ENCODE measurements at regions not wholly inside any gene's neighbourhood (a gene's known extent, or its start where the extent isn't known, plus 50 kb on each side); places are given as distances from the start of the nearest gene placed in this dataset.

- no peak for DNase-seq
These were observed 135.2 kb upstream of the SALL1 start for GRCh38 chr16:51286272-51286671.

GRCh38 chr16:51276336-51276735 is 125.3 kb upstream of the SALL1 start:
- H3K36me3 ChIP-seq (ENCODE audit: control insufficient read depth in 2 of 2, extremely low read depth in 1 of 2, insufficient read depth in 1 of 2, low read length in 1 of 2): no peaks in the 10 kb centered on the region
- H3K4me3 ChIP-seq (ENCODE audit: control insufficient read depth in 1 of 2, extremely low read depth in 1 of 2, low read length in 1 of 2): no peak overlapping the region
- no peaks in the 10 kb centered on the region for H3K9me3 ChIP-seq
- WGBS (ENCODE audit: insufficient coverage): no CpG with 5 or more reads among the region's 1 CpG
- no peaks in the 10 kb centered on the region for H3K27me3 ChIP-seq (replicated peaks in 1 of 2; ENCODE audit: control insufficient read depth in 2 of 2, extremely low read depth in 1 of 2, insufficient read depth in 2 of 2, low read length in 1 of 2)
- no peak overlapping the region for H3K27ac Mint-ChIP-seq
- no peak overlapping the region for H3K4me3 Mint-ChIP-seq
- H3K9me3 Mint-ChIP-seq: peaks cover 0 to 9% (median 2%) of the 10 kb centered on the region in 3 donors
- ATAC-seq (replicated peaks in 1 of 4) (no peak), DNase-seq (no peak)
- H3K36me3 Mint-ChIP-seq: no peaks in the 10 kb centered on the region
- ChIA-PET CTCF (no interaction called here), POLR2A (interaction anchor here in 1 of 2 donors (0.6 kb wide), 1 partner anchor 371 kb away, joined by 3 read pairs; no protein-coding TSS in a partner anchor)
- peaks cover 0 to 3% of the 10 kb centered on the region in 2 donors for H3K27me3 Mint-ChIP-seq
- H3K4me1 ChIP-seq (ENCODE audit: control insufficient read depth in 1 of 2, extremely low read depth in 1 of 2, insufficient read depth in 2 of 2, low read length in 2 of 2): no peaks in the 10 kb centered on the region
- H3K4me1 Mint-ChIP-seq: no peaks in the 10 kb centered on the region
- H3K27ac ChIP-seq (ENCODE audit: low read length): no peak overlapping the region

More at GRCh38 chr16:51286272-51286671, 135.2 kb upstream of the SALL1 start:
- 84% methylated on average over 5 of the region's 5 CpGs for WGBS (ENCODE audit: insufficient coverage)
- peaks cover 0 to 2% of the 10 kb centered on the region in 2 donors for H3K27me3 Mint-ChIP-seq
- ChIA-PET POLR2A (no interaction called here), CTCF (no interaction called here)
- ATAC-seq (replicated peaks in 1 of 4): no peak
- no peaks in the 10 kb centered on the region for H3K4me1 ChIP-seq (ENCODE audit: control insufficient read depth in 1 of 2, extremely low read depth in 1 of 2, insufficient read depth in 2 of 2, low read length in 2 of 2)
- no peak overlapping the region for H3K4me3 ChIP-seq (ENCODE audit: control insufficient read depth in 1 of 2, extremely low read depth in 1 of 2, low read length in 1 of 2)
- no peaks in the 10 kb centered on the region for H3K9me3 ChIP-seq
- H3K36me3 ChIP-seq (ENCODE audit: control insufficient read depth in 2 of 2, extremely low read depth in 1 of 2, insufficient read depth in 1 of 2, low read length in 1 of 2): no peaks in the 10 kb centered on the region
- H3K27ac ChIP-seq (ENCODE audit: low read length): no peak overlapping the region
- no peaks in the 10 kb centered on the region for H3K27me3 ChIP-seq (replicated peaks in 1 of 2; ENCODE audit: control insufficient read depth in 2 of 2, extremely low read depth in 1 of 2, insufficient read depth in 2 of 2, low read length in 1 of 2)
- no peaks in the 10 kb centered on the region for H3K36me3 Mint-ChIP-seq
- H3K4me3 Mint-ChIP-seq: no peak overlapping the region
- H3K27ac Mint-ChIP-seq: no peak overlapping the region
- no peaks in the 10 kb centered on the region for H3K4me1 Mint-ChIP-seq
- peaks cover 3 to 8% (median 4%) of the 10 kb centered on the region in 3 donors for H3K9me3 Mint-ChIP-seq

- Mint-ChIP-seq H3K27ac (no peak overlapping the region), H3K27me3 (peaks cover 0 to 3% of the 10 kb centered on the region in 2 donors), H3K36me3 (no peaks in the 10 kb centered on the region), H3K4me1 (no peaks in the 10 kb centered on the region), H3K9me3 (peaks cover 1 to 14% (median 10%) of the 10 kb centered on the region in 3 donors), H3K4me3 (no peak overlapping the region)
- CTCF ChIA-PET: no interaction called here
- ATAC-seq (replicated peaks in 1 of 4): no peak
- no peaks in the 10 kb centered on the region for H3K27me3 ChIP-seq (replicated peaks in 1 of 2; ENCODE audit: control insufficient read depth in 2 of 2, extremely low read depth in 1 of 2, insufficient read depth in 2 of 2, low read length in 1 of 2)
- no peaks in the 10 kb centered on the region for H3K36me3 ChIP-seq (ENCODE audit: control insufficient read depth in 2 of 2, extremely low read depth in 1 of 2, insufficient read depth in 1 of 2, low read length in 1 of 2)
- no peaks in the 10 kb centered on the region for H3K9me3 ChIP-seq
- H3K27ac ChIP-seq (ENCODE audit: low read length): no peak overlapping the region
- WGBS (ENCODE audit: insufficient coverage): no CpG with 5 or more reads among the region's 4 CpGs
- POLR2A ChIA-PET: no interaction called here
- no peak for DNase-seq
- no peaks in the 10 kb centered on the region for H3K4me1 ChIP-seq (ENCODE audit: control insufficient read depth in 1 of 2, extremely low read depth in 1 of 2, insufficient read depth in 2 of 2, low read length in 2 of 2)
- no peak overlapping the region for H3K4me3 ChIP-seq (ENCODE audit: control insufficient read depth in 1 of 2, extremely low read depth in 1 of 2, low read length in 1 of 2)
These were observed 121.3 kb upstream of the SALL1 start for GRCh38 chr16:51272420-51272819.

- Mint-ChIP-seq H3K9me3 (peaks cover 1 to 14% (median 10%) of the 10 kb centered on the region in 3 donors), H3K27ac (no peak overlapping the region), H3K27me3 (peaks cover 0 to 3% of the 10 kb centered on the region in 2 donors), H3K4me3 (no peak overlapping the region), H3K4me1 (no peaks in the 10 kb centered on the region), H3K36me3 (no peaks in the 10 kb centered on the region)
- no peaks in the 10 kb centered on the region for H3K36me3 ChIP-seq (ENCODE audit: control insufficient read depth in 2 of 2, extremely low read depth in 1 of 2, insufficient read depth in 1 of 2, low read length in 1 of 2)
- H3K4me3 ChIP-seq (ENCODE audit: control insufficient read depth in 1 of 2, extremely low read depth in 1 of 2, low read length in 1 of 2): no peak overlapping the region
- no peaks in the 10 kb centered on the region for H3K27me3 ChIP-seq (replicated peaks in 1 of 2; ENCODE audit: control insufficient read depth in 2 of 2, extremely low read depth in 1 of 2, insufficient read depth in 2 of 2, low read length in 1 of 2)
- no peak overlapping the region for H3K27ac ChIP-seq (ENCODE audit: low read length)
- WGBS (ENCODE audit: insufficient coverage): no CpG with 5 or more reads among the region's 5 CpGs
- DNase-seq: no peak
- ATAC-seq (replicated peaks in 1 of 4): no peak
- H3K9me3 ChIP-seq: no peaks in the 10 kb centered on the region
- H3K4me1 ChIP-seq (ENCODE audit: control insufficient read depth in 1 of 2, extremely low read depth in 1 of 2, insufficient read depth in 2 of 2, low read length in 2 of 2): no peaks in the 10 kb centered on the region
- POLR2A ChIA-PET: no interaction called here
- CTCF ChIA-PET: no interaction called here
These were observed 120.2 kb upstream of the SALL1 start for GRCh38 chr16:51271156-51271701.

- Mint-ChIP-seq H3K27me3 (no peaks in the 10 kb centered on the region), H3K9me3 (peaks cover 6 to 25% (median 22%) of the 10 kb centered on the region in 3 donors), H3K36me3 (no peaks in the 10 kb centered on the region), H3K4me3 (no peak overlapping the region), H3K4me1 (no peaks in the 10 kb centered on the region), H3K27ac (no peak overlapping the region)
- DNase-seq: no peak
- Histone ChIP-seq H3K4me1 (ENCODE audit: control insufficient read depth in 1 of 2, extremely low read depth in 1 of 2, insufficient read depth in 2 of 2, low read length in 2 of 2) (no peaks in the 10 kb centered on the region), H3K27ac (ENCODE audit: low read length) (no peak overlapping the region), H3K9me3 (no peaks in the 10 kb centered on the region), H3K36me3 (ENCODE audit: control insufficient read depth in 2 of 2, extremely low read depth in 1 of 2, insufficient read depth in 1 of 2, low read length in 1 of 2) (no peaks in the 10 kb centered on the region), H3K27me3 (replicated peaks in 1 of 2; ENCODE audit: control insufficient read depth in 2 of 2, extremely low read depth in 1 of 2, insufficient read depth in 2 of 2, low read length in 1 of 2) (no peaks in the 10 kb centered on the region), H3K4me3 (ENCODE audit: control insufficient read depth in 1 of 2, extremely low read depth in 1 of 2, low read length in 1 of 2) (no peak overlapping the region)
- WGBS (ENCODE audit: insufficient coverage): no CpG with 5 or more reads among the region's 4 CpGs
- POLR2A ChIA-PET: no interaction called here
- ATAC-seq (replicated peaks in 1 of 4): no peak
- CTCF ChIA-PET: no interaction called here
These were observed 117.2 kb upstream of the SALL1 start for GRCh38 chr16:51268237-51268636.

- DNase-seq (no peak), ATAC-seq (replicated peaks in 1 of 4) (no peak)
- H3K4me1 Mint-ChIP-seq: no peaks in the 10 kb centered on the region
- POLR2A ChIA-PET: no interaction called here
- Histone ChIP-seq H3K36me3 (ENCODE audit: control insufficient read depth in 2 of 2, extremely low read depth in 1 of 2, insufficient read depth in 1 of 2, low read length in 1 of 2) (no peaks in the 10 kb centered on the region), H3K27ac (ENCODE audit: low read length) (no peak overlapping the region), H3K4me1 (ENCODE audit: control insufficient read depth in 1 of 2, extremely low read depth in 1 of 2, insufficient read depth in 2 of 2, low read length in 2 of 2) (no peaks in the 10 kb centered on the region), H3K9me3 (no peaks in the 10 kb centered on the region), H3K4me3 (ENCODE audit: control insufficient read depth in 1 of 2, extremely low read depth in 1 of 2, low read length in 1 of 2) (no peak overlapping the region), H3K27me3 (replicated peaks in 1 of 2; ENCODE audit: control insufficient read depth in 2 of 2, extremely low read depth in 1 of 2, insufficient read depth in 2 of 2, low read length in 1 of 2) (no peaks in the 10 kb centered on the region)
- no peak overlapping the region for H3K4me3 Mint-ChIP-seq
- H3K9me3 Mint-ChIP-seq: peaks cover 6 to 26% (median 23%) of the 10 kb centered on the region in 3 donors
- H3K27me3 Mint-ChIP-seq: no peaks in the 10 kb centered on the region
- CTCF ChIA-PET: no interaction called here
- H3K36me3 Mint-ChIP-seq: no peaks in the 10 kb centered on the region
- H3K27ac Mint-ChIP-seq: no peak overlapping the region
- WGBS (ENCODE audit: insufficient coverage): 14% methylated on average over 1 of the region's 3 CpGs
These were observed 116.6 kb upstream of the SALL1 start for GRCh38 chr16:51267681-51268080.

- ChIA-PET CTCF (no interaction called here), POLR2A (no interaction called here)
- H3K9me3 ChIP-seq: no peaks in the 10 kb centered on the region
- Mint-ChIP-seq H3K27me3 (no peaks in the 10 kb centered on the region), H3K36me3 (no peaks in the 10 kb centered on the region), H3K4me1 (no peaks in the 10 kb centered on the region), H3K4me3 (no peak overlapping the region), H3K9me3 (peaks cover 10 to 38% (median 32%) of the 10 kb centered on the region in 3 donors), H3K27ac (no peak overlapping the region)
- no peaks in the 10 kb centered on the region for H3K27me3 ChIP-seq (replicated peaks in 1 of 2; ENCODE audit: control insufficient read depth in 2 of 2, extremely low read depth in 1 of 2, insufficient read depth in 2 of 2, low read length in 1 of 2)
- no peak for DNase-seq
- no peaks in the 10 kb centered on the region for H3K36me3 ChIP-seq (ENCODE audit: control insufficient read depth in 2 of 2, extremely low read depth in 1 of 2, insufficient read depth in 1 of 2, low read length in 1 of 2)
- ATAC-seq (replicated peaks in 1 of 4): no peak
- H3K4me3 ChIP-seq (ENCODE audit: control insufficient read depth in 1 of 2, extremely low read depth in 1 of 2, low read length in 1 of 2): no peak overlapping the region
- WGBS (ENCODE audit: insufficient coverage): 56% methylated on average over 1 of the region's 1 CpG
- no peak overlapping the region for H3K27ac ChIP-seq (ENCODE audit: low read length)
- H3K4me1 ChIP-seq (ENCODE audit: control insufficient read depth in 1 of 2, extremely low read depth in 1 of 2, insufficient read depth in 2 of 2, low read length in 2 of 2): no peaks in the 10 kb centered on the region
These were observed 111.4 kb upstream of the SALL1 start for GRCh38 chr16:51262428-51262827.
